ENCODE measurements at regions not wholly inside any gene's neighbourhood (a gene's known extent, or its start where the extent isn't known, plus 50 kb on each side); places are given as distances from the start of the nearest gene placed in this dataset.
"Not testable (repeated sequence)": the region's sequence is repeated elsewhere in the genome, so short reads cannot be mapped to it uniquely, and the experiment has no call there.

- H3K4me3 ChIP-seq (ENCODE audit: insufficient read depth, low read depth, low read length, poor library complexity, severe bottlenecking); H3K9me3 ChIP-seq (ENCODE audit: control insufficient read depth, low read length); H3K36me3 ChIP-seq (ENCODE audit: control insufficient read depth, insufficient read depth, low read length); DNase-seq; H3K27me3 ChIP-seq (replicated peaks; ENCODE audit: control insufficient read depth, insufficient read depth, low read length, poor library complexity, severe bottlenecking); H3K27ac ChIP-seq (ENCODE audit: insufficient read depth, low read length, poor library complexity, severe bottlenecking); H3K4me1 ChIP-seq (ENCODE audit: control insufficient read depth, insufficient read depth, low read length, poor library complexity, severe bottlenecking): not testable (repeated sequence)
Observed at GRCh38 chr6:141506062-141506461, 626.7 kb upstream of the GJE1 start.

DNA sequence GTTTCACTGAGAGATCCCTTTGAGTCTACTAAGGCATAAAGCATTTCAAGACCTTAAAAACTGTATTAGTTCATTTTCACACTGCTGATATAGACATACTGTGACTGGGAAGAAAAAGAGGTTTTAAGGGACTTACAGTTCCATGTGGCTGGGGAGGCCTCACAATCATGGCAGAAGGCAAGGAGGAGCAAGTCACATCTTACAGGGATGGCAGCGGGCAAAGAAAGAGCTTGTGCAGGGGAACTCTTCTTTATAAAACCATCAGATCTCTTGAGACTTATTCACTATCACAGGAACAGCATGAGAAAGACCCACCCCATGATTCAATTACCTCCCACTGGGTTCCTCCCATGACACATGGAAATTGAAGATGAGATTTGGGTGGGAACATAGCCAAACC, 628.4 kb upstream of the GJE1 start:
- H3K4me1 ChIP-seq (ENCODE audit: control insufficient read depth, insufficient read depth, low read length, poor library complexity, severe bottlenecking); H3K4me3 ChIP-seq (ENCODE audit: insufficient read depth, low read depth, low read length, poor library complexity, severe bottlenecking); H3K36me3 ChIP-seq (ENCODE audit: control insufficient read depth, insufficient read depth, low read length): not testable (repeated sequence)

GRCh38 chr6:141501616-141502015, 631.1 kb upstream of the GJE1 start:
- no peak for DNase-seq
- Histone ChIP-seq H3K4me1 (ENCODE audit: control insufficient read depth, insufficient read depth, low read length, poor library complexity, severe bottlenecking) (no peaks in the 10 kb centered on the region), H3K36me3 (ENCODE audit: control insufficient read depth, insufficient read depth, low read length) (no peaks in the 10 kb centered on the region), H3K27ac (ENCODE audit: insufficient read depth, low read length, poor library complexity, severe bottlenecking) (no peak overlapping the region), H3K27me3 (replicated peaks; ENCODE audit: control insufficient read depth, insufficient read depth, low read length, poor library complexity, severe bottlenecking) (no peaks in the 10 kb centered on the region), H3K9me3 (ENCODE audit: control insufficient read depth, low read length) (no peaks in the 10 kb centered on the region), H3K4me3 (ENCODE audit: insufficient read depth, low read depth, low read length, poor library complexity, severe bottlenecking) (no peak overlapping the region)

More for the DNA sequence above, 628.4 kb upstream of the GJE1 start:
- H3K9me3 ChIP-seq (ENCODE audit: control insufficient read depth, low read length); H3K27me3 ChIP-seq (replicated peaks; ENCODE audit: control insufficient read depth, insufficient read depth, low read length, poor library complexity, severe bottlenecking); H3K27ac ChIP-seq (ENCODE audit: insufficient read depth, low read length, poor library complexity, severe bottlenecking); DNase-seq: not testable (repeated sequence)

DNA sequence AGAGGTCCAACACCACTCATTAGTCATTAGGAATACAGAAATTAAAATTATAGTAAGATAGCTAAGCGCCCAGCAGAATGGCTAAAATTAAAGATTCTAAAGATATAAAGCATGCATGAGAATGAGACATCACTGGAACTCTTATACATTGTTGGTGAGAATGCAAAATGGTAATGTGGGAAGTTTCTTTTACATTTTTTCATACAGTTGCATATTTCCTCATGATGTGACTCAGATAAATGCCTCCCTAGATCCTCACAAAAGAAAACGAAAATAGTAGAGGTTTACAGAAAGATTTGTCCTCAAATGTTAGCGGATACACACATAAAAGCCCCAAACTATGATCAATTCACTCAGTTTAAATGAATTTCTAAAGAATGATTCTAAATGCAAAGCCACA, 633.7 kb upstream of the GJE1 start:
- Histone ChIP-seq H3K27ac (ENCODE audit: insufficient read depth, low read length, poor library complexity, severe bottlenecking) (no peak overlapping the region), H3K4me3 (ENCODE audit: insufficient read depth, low read depth, low read length, poor library complexity, severe bottlenecking) (no peak overlapping the region)
- DNase-seq: no peak

DNA sequence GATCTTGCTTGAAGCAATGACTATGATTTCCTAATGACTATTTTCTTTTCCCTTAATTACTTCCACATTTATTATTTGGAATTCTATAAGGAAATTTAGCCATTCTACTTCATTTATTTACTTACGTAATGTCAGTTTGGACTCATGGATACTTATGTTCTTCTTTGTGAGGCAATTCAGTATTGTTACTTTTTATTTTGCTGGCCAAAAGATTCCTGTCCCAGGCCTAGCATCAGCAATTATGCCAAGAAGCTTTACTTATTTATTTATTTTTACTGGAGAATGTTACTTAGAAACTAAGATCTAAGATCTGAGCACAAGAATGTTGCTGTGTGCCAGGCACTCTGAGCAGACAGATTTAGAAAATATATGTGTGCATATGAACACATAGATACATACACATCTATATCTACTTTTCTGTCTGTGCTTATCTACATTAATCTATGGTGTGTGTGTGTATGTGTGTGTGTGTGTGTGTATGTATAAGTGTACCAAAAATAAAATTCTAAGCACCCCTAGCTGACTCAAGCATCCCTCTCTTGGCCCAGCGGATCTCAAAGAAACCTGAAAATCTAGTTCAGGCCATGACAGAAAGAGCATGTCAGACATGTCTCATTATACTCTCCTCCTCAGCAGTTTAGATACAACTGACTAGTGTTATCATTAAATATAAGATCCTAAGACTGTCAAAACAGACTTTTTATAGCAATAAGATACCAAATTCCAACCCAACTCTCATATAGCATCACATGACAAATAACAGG, 640.0 kb upstream of the GJE1 start:
- DNase-seq: no peak
- H3K27me3 ChIP-seq (replicated peaks; ENCODE audit: control insufficient read depth, insufficient read depth, low read length, poor library complexity, severe bottlenecking): no peaks in the 10 kb centered on the region

More for the DNA sequence above, 633.7 kb upstream of the GJE1 start:
- H3K4me1 ChIP-seq (ENCODE audit: control insufficient read depth, insufficient read depth, low read length, poor library complexity, severe bottlenecking): no peaks in the 10 kb centered on the region
- no peaks in the 10 kb centered on the region for H3K36me3 ChIP-seq (ENCODE audit: control insufficient read depth, insufficient read depth, low read length)
- no peaks in the 10 kb centered on the region for H3K9me3 ChIP-seq (ENCODE audit: control insufficient read depth, low read length)
- no peaks in the 10 kb centered on the region for H3K27me3 ChIP-seq (replicated peaks; ENCODE audit: control insufficient read depth, insufficient read depth, low read length, poor library complexity, severe bottlenecking)

GRCh38 chr6:141491684-141492083, 641.0 kb upstream of the GJE1 start:
- Histone ChIP-seq H3K27me3 (replicated peaks; ENCODE audit: control insufficient read depth, insufficient read depth, low read length, poor library complexity, severe bottlenecking) (no peaks in the 10 kb centered on the region), H3K4me1 (ENCODE audit: control insufficient read depth, insufficient read depth, low read length, poor library complexity, severe bottlenecking) (no peaks in the 10 kb centered on the region), H3K4me3 (ENCODE audit: insufficient read depth, low read depth, low read length, poor library complexity, severe bottlenecking) (no peak overlapping the region), H3K36me3 (ENCODE audit: control insufficient read depth, insufficient read depth, low read length) (no peaks in the 10 kb centered on the region), H3K27ac (ENCODE audit: insufficient read depth, low read length, poor library complexity, severe bottlenecking) (no peak overlapping the region), H3K9me3 (ENCODE audit: control insufficient read depth, low read length) (no peaks in the 10 kb centered on the region)
- DNase-seq: no peak

More for the DNA sequence above, 640.0 kb upstream of the GJE1 start:
- Histone ChIP-seq H3K4me3 (ENCODE audit: insufficient read depth, low read depth, low read length, poor library complexity, severe bottlenecking) (no peak overlapping the region), H3K36me3 (ENCODE audit: control insufficient read depth, insufficient read depth, low read length) (no peaks in the 10 kb centered on the region), H3K4me1 (ENCODE audit: control insufficient read depth, insufficient read depth, low read length, poor library complexity, severe bottlenecking) (no peaks in the 10 kb centered on the region), H3K27ac (ENCODE audit: insufficient read depth, low read length, poor library complexity, severe bottlenecking) (no peak overlapping the region), H3K9me3 (ENCODE audit: control insufficient read depth, low read length) (no peaks in the 10 kb centered on the region)

DNA sequence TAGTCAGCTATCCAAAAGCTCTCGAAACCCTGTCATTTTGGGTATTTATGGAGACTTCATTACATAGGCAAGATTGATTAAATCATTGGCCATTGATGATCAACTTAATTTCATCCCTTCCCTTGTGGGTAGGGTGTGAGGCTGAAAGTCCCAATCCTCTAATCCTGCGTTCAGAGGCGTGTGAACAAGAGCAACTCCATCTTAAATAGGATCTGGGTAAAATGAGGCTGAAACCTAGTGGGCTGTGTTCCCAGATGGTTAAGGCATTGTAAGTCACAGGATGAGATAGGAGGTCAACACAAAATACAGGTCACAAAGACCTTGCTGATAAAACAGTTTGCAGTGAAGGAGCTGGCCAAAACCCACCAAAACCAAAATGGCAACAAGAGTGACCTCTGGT, 641.7 kb upstream of the GJE1 start:
- no peaks in the 10 kb centered on the region for H3K27me3 ChIP-seq (replicated peaks; ENCODE audit: control insufficient read depth, insufficient read depth, low read length, poor library complexity, severe bottlenecking)
- no peaks in the 10 kb centered on the region for H3K9me3 ChIP-seq (ENCODE audit: control insufficient read depth, low read length)
- no peak for DNase-seq
- H3K27ac ChIP-seq (ENCODE audit: insufficient read depth, low read length, poor library complexity, severe bottlenecking): no peak overlapping the region
- H3K4me3 ChIP-seq (ENCODE audit: insufficient read depth, low read depth, low read length, poor library complexity, severe bottlenecking): no peak overlapping the region
- H3K4me1 ChIP-seq (ENCODE audit: control insufficient read depth, insufficient read depth, low read length, poor library complexity, severe bottlenecking): no peaks in the 10 kb centered on the region
- H3K36me3 ChIP-seq (ENCODE audit: control insufficient read depth, insufficient read depth, low read length): no peaks in the 10 kb centered on the region

- Histone ChIP-seq H3K36me3 (ENCODE audit: control insufficient read depth, insufficient read depth, low read length) (no peaks in the 10 kb centered on the region), H3K4me1 (ENCODE audit: control insufficient read depth, insufficient read depth, low read length, poor library complexity, severe bottlenecking) (peaks cover 7% of the 10 kb centered on the region), H3K9me3 (ENCODE audit: control insufficient read depth, low read length) (no peaks in the 10 kb centered on the region), H3K27me3 (replicated peaks; ENCODE audit: control insufficient read depth, insufficient read depth, low read length, poor library complexity, severe bottlenecking) (no peaks in the 10 kb centered on the region), H3K27ac (ENCODE audit: insufficient read depth, low read length, poor library complexity, severe bottlenecking) (no peak overlapping the region), H3K4me3 (ENCODE audit: insufficient read depth, low read depth, low read length, poor library complexity, severe bottlenecking) (no peak overlapping the region)
- DNase-seq: no peak
Observed at GRCh38 chr6:141488488-141488887, 644.2 kb upstream of the GJE1 start.

GRCh38 chr6:141486942-141487341, 645.8 kb upstream of the GJE1 start:
- no peaks in the 10 kb centered on the region for H3K27me3 ChIP-seq (replicated peaks; ENCODE audit: control insufficient read depth, insufficient read depth, low read length, poor library complexity, severe bottlenecking)
- no peak overlapping the region for H3K4me3 ChIP-seq (ENCODE audit: insufficient read depth, low read depth, low read length, poor library complexity, severe bottlenecking)
- H3K4me1 ChIP-seq (ENCODE audit: control insufficient read depth, insufficient read depth, low read length, poor library complexity, severe bottlenecking): peaks cover 12% of the 10 kb centered on the region
- DNase-seq: no peak
- H3K36me3 ChIP-seq (ENCODE audit: control insufficient read depth, insufficient read depth, low read length): no peaks in the 10 kb centered on the region
- H3K27ac ChIP-seq (ENCODE audit: insufficient read depth, low read length, poor library complexity, severe bottlenecking): no peak overlapping the region
- H3K9me3 ChIP-seq (ENCODE audit: control insufficient read depth, low read length): no peaks in the 10 kb centered on the region

DNA sequence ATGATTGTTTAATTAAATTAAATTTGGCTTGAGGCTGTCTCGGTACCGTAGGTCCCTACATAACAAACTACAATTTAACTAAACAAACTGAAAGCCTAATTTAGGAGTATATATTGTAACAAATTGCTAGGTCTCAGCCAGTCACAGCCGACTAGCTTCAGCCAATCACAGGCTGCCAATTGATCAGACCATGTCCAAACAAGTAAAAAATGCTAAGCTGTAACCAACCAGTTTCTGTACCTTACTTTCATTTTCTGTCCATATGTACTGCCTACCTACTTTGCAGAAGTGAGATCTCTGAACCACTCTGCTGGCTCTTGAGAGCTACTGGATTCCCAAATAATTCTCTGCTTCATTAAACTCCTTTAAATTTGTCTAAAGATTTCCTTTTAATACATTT, 648.0 kb upstream of the GJE1 start:
- peak in 1 of 3 donors; percentile 8 for DNase-seq

More for the DNA sequence above, 648.0 kb upstream of the GJE1 start:
- no peaks in the 10 kb centered on the region for H3K9me3 ChIP-seq (ENCODE audit: control insufficient read depth, low read length)
- no peaks in the 10 kb centered on the region for H3K36me3 ChIP-seq (ENCODE audit: control insufficient read depth, insufficient read depth, low read length)
- no peaks in the 10 kb centered on the region for H3K27me3 ChIP-seq (replicated peaks; ENCODE audit: control insufficient read depth, insufficient read depth, low read length, poor library complexity, severe bottlenecking)
- H3K4me3 ChIP-seq (ENCODE audit: insufficient read depth, low read depth, low read length, poor library complexity, severe bottlenecking): peak overlapping the region; percentile 12
- peaks cover 12% of the 10 kb centered on the region for H3K4me1 ChIP-seq (ENCODE audit: control insufficient read depth, insufficient read depth, low read length, poor library complexity, severe bottlenecking)
- H3K27ac ChIP-seq (ENCODE audit: insufficient read depth, low read length, poor library complexity, severe bottlenecking): peak overlapping the region; percentile 20

Data from effector memory CD4-positive, alpha-beta T cell (primary cell).